Hepatocyte (in vitro differentiated cells): ENCODE measurements at regions not wholly inside any gene's neighbourhood (a gene's known extent, or its start where the extent isn't known, plus 50 kb on each side); places are given as distances from the start of the nearest gene placed in this dataset.

Experiments used
- EZH2 ChIP-seq: fragments of 200-600 bp; sonication (generic); IDR thresholded peaks from 2 replicates; pipeline ENCODE4 v1.6.1; 2016; ENCODE audit warnings: antibody characterized with exemption, mild to moderate bottlenecking, borderline replicate concordance
- TF ChIP-seq, protein P1 (sequence below): fragments of 200-600 bp; sonication (generic); IDR thresholded peaks from 2 replicates; pipeline ENCODE4 v1.5.1; 2016; ENCODE audit warnings: antibody characterized with exemption, mild to moderate bottlenecking; ENCODE audit not compliant: poor library complexity

DNA sequence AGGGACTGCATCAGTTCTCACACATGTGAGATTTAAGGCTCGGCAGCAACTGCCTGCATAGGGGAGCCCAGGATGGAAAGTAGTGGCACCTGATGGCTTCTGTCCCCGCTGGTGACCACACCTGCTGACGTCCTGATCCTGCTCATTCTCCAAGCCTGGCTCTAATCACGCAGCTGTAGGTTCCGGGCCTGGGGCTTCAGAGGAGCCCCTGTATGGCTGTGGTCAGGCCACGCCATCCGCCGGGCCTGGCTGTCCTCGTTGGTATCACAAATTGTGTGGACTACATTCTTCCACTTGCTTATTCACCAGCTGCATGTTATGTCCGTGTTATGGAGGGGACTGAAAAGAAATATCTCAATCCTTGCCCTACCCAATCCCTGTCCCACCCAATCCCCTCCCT, 580.0 kb downstream of the TBC1D22A start:
- TF ChIP-seq, protein P1, sequence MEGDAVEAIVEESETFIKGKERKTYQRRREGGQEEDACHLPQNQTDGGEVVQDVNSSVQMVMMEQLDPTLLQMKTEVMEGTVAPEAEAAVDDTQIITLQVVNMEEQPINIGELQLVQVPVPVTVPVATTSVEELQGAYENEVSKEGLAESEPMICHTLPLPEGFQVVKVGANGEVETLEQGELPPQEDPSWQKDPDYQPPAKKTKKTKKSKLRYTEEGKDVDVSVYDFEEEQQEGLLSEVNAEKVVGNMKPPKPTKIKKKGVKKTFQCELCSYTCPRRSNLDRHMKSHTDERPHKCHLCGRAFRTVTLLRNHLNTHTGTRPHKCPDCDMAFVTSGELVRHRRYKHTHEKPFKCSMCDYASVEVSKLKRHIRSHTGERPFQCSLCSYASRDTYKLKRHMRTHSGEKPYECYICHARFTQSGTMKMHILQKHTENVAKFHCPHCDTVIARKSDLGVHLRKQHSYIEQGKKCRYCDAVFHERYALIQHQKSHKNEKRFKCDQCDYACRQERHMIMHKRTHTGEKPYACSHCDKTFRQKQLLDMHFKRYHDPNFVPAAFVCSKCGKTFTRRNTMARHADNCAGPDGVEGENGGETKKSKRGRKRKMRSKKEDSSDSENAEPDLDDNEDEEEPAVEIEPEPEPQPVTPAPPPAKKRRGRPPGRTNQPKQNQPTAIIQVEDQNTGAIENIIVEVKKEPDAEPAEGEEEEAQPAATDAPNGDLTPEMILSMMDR, result no peak
- TF ChIP-seq EZH2, result no peak
